ENCODE measurements at regions not wholly inside any gene's neighbourhood (a gene's known extent, or its start where the extent isn't known, plus 50 kb on each side); places are given as distances from the start of the nearest gene placed in this dataset.
"Not testable (repeated sequence)": the region's sequence is repeated elsewhere in the genome, so short reads cannot be mapped to it uniquely, and the experiment has no call there.

DNA sequence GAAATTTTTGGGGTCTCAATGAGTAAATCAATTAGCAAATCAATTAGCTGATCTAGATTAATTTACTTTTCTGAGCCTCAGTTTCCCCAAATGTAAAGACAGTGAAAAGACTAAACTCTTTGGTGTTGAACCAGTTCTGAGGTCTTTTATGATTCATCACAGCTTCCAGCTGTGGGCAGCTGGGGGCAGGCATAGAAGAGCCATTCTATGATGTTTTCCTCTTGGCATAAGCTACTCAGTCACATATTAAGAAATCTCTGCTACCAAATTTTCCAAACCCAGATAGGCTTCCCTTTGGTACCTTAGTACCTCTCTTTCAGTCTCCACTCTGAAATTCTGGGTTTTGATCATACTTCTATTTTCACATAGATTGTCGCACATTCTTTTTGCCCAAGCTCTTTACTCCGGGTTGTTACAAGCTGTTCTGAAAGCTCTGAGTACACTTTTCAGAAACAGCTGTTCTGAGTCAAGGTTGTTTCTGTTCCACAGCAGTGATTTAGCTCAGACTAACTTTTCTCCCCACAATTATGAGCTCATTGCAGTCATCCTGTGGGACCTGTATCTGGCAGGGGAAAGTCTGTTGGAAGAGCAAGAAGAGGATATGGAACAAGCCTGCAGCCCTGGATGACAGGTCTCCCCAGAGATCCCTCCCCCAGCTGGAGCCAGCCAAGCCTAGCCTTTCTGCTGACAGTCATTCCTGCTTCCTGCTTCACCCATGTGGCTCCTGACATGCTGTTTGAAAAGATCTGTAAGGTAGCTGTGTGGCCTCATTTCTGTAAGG, 599.6 kb upstream of the GHITM start:
- TF ChIP-seq CTCF (conservative IDR thresholded peaks at IDR 0.05; ENCODE audit: low read depth), result no peak
- CTCF ChIA-PET, result interaction anchor here (0.6 kb wide), 1 partner anchor 11 kb away, joined by 5 read pairs; no protein-coding TSS in a partner anchor
- H3K27ac ChIP-seq, result no peak overlapping the region
- POLR2A ChIA-PET (ENCODE audit: low non-redundant PET), result no interaction called here
- no peak for DNase-seq (ENCODE audit: low spot score)

DNA sequence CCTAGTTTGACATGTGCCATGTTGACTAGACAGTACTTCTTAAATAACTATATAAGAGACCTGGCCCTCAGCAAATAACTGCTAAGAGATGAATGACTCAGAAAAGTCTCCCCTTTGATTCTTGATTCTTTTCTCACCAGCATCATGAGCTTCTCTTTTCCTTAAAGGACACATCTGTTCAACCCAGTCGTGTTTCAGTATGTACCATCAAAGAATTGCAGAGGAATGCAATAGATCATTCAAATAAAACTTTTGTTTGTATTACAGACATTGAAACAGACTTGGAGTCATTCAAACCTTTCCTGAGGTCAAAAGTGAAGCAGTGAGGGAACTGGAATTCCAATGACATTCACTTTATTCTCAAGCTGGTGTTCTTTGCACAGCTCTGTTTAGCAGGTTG, 598.3 kb upstream of the GHITM start:
- ChIA-PET POLR2A (ENCODE audit: low non-redundant PET) (interaction anchor here (0.6 kb wide), 1 partner anchor 140 kb away, joined by 4 read pairs; no protein-coding TSS in a partner anchor), CTCF (no interaction called here)
- no peak overlapping the region for H3K27ac ChIP-seq
- no peak for DNase-seq (ENCODE audit: low spot score)
- TF ChIP-seq CTCF (conservative IDR thresholded peaks at IDR 0.05; ENCODE audit: low read depth), result no peak

DNA sequence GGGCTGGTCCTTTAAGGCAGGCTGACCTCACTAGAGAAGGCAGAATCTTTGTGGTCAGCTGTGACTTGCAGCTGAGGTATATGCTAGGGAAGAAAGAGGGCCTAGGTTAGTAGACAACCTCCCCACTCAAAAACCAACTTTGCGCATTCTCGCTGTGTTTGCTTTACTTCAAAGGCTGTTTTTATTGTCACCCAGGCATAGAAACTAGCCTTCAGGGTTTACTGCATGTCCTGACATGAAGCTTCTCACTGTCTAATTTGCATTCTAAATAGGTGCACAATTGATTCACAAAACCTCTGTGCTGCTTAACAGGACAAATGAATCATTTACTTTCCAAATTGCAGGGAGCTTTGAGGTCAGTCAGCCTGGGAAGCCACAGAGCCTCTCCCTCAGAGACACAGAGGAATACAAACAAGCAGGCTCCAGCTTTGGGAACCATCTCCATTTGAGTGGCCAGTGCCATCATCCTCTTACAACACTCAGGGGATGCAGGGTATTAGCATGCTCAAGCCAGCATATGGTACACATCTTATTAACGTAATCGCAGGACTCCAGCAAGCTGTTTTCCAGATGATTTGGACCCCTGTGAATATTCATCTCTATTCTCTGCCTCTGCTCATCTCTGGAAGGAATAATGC, 596.4 kb upstream of the GHITM start:
- CTCF ChIA-PET, result interaction anchor here (0.6 kb wide), 1 partner anchor 1258 kb away, joined by 6 read pairs; no protein-coding TSS in a partner anchor
- DNase-seq (ENCODE audit: low spot score), result no peak
- POLR2A ChIA-PET (ENCODE audit: low non-redundant PET), result no interaction called here
- no peak for TF ChIP-seq CTCF (conservative IDR thresholded peaks at IDR 0.05; ENCODE audit: low read depth)
- no peak overlapping the region for H3K27ac ChIP-seq

- ChIA-PET POLR2A (ENCODE audit: low non-redundant PET) (no interaction called here), CTCF (no interaction called here)
- no peak for DNase-seq (ENCODE audit: low spot score)
- H3K27ac ChIP-seq, result no peak overlapping the region
- TF ChIP-seq CTCF (conservative IDR thresholded peaks at IDR 0.05; ENCODE audit: low read depth), result no peak
These were observed 595.4 kb upstream of the GHITM start for GRCh38 chr10:83543691-83544462.

GRCh38 chr10:83545901-83546391, 593.4 kb upstream of the GHITM start:
- POLR2A ChIA-PET (ENCODE audit: low non-redundant PET), result no interaction called here

GRCh38 chr10:83551190-83551589, 588.1 kb upstream of the GHITM start:
- CTCF ChIA-PET, result interaction anchor here (0.7 kb wide), 1 partner anchor 12 kb away, joined by 5 read pairs; no protein-coding TSS in a partner anchor
- POLR2A ChIA-PET (ENCODE audit: low non-redundant PET); H3K27ac ChIP-seq; DNase-seq (ENCODE audit: low spot score): not testable (repeated sequence)

More at GRCh38 chr10:83545901-83546391, 593.4 kb upstream of the GHITM start:
- no peak overlapping the region for H3K27ac ChIP-seq
- no peak for DNase-seq (ENCODE audit: low spot score)
- TF ChIP-seq CTCF (conservative IDR thresholded peaks at IDR 0.05; ENCODE audit: low read depth), result no peak
- CTCF ChIA-PET, result interaction anchor here (0.6 to 0.7 kb wide), 2 partner anchors 29 to 58 kb away, joined by 3 read pairs; no protein-coding TSS in a partner anchor

All from RWPE1 (cell line).